Mesothelial cell of epicardium (in vitro differentiated cells): ENCODE measurements at regions not wholly inside any gene's neighbourhood (a gene's known extent, or its start where the extent isn't known, plus 50 kb on each side); places are given as distances from the start of the nearest gene placed in this dataset.
"Not testable (repeated sequence)": the region's sequence is repeated elsewhere in the genome, so short reads cannot be mapped to it uniquely, and the experiment has no call there.

Experiments
- DNase-seq, 2 experiments: peaks; one replicate each; pipeline ENCODE4 v3.0.0; 2021; ENCODE audit warnings: low spot score in 2 of 2; ENCODE audit not compliant: unreplicated experiment in 2 of 2
- H3K27ac Mint-ChIP-seq: 2 replicates; pipeline ENCODE4 v1.8.0; 2021; ENCODE audit warnings: mixed read lengths
- H3K27me3 Mint-ChIP-seq: 2 replicates; pipeline ENCODE4 v1.8.0; 2021; ENCODE audit warnings: low read depth, mixed read lengths
- H3K36me3 Mint-ChIP-seq: 2 replicates; pipeline ENCODE4 v1.8.0; 2021; ENCODE audit warnings: mixed read lengths
- H3K4me1 Mint-ChIP-seq: 2 replicates; pipeline ENCODE4 v1.8.0; 2021; ENCODE audit warnings: mixed read lengths
- H3K4me3 Mint-ChIP-seq: 2 replicates; pipeline ENCODE4 v1.8.0; 2021; ENCODE audit warnings: mild to moderate bottlenecking, moderate library complexity, mixed read lengths
- H3K9me3 Mint-ChIP-seq: 2 replicates; pipeline ENCODE4 v1.8.0; 2021; ENCODE audit warnings: mixed read lengths
- TF ChIP-seq, protein P1 (sequence below): fragments of 200-600 bp; sonication (generic); IDR thresholded peaks from one replicate; pipeline ENCODE4 v1.5.0; 2021; ENCODE audit warnings: antibody characterized with exemption; ENCODE audit not compliant: unreplicated experiment

DNA sequence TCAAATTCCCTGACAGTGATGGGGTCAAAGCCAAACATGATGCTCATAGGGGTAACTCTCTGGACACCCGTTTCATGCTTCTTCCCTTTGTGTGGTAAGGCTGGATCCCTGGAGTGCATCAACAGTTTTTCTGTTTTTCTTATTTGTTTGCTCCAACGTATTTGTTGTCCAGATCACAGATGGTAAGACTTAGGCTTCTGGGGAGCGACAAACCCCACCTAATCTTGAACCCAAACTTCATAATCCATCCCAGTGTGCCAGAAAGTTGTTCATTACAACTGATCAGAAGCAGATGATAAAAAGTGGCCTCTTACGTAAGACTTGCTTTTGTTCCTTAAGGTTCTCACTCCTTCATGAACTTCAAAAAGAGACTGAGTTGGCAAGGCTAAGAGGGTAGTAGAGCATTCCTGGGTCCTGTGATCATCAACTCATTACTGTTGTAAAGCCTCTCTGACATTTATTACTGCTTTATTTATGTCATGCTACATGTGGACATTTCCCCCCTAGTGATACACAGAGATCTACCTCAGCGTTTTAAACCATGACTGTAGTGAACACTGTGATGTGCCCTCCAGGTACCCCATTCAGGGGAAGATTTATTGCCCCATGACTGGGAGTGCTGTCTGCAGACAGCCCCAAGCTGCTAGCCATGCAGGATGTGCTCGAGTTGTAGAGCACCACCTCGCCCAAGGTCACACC lies 125.6 kb downstream of the CCDC71L start:
- Mint-ChIP-seq H3K36me3 (no peaks in the 10 kb centered on the region), H3K4me3 (no peak overlapping the region), H3K27ac (no peak overlapping the region), H3K27me3 (no peaks in the 10 kb centered on the region), H3K4me1 (no peaks in the 10 kb centered on the region), H3K9me3 (peaks cover 8% of the 10 kb centered on the region)
- TF ChIP-seq, protein P1, sequence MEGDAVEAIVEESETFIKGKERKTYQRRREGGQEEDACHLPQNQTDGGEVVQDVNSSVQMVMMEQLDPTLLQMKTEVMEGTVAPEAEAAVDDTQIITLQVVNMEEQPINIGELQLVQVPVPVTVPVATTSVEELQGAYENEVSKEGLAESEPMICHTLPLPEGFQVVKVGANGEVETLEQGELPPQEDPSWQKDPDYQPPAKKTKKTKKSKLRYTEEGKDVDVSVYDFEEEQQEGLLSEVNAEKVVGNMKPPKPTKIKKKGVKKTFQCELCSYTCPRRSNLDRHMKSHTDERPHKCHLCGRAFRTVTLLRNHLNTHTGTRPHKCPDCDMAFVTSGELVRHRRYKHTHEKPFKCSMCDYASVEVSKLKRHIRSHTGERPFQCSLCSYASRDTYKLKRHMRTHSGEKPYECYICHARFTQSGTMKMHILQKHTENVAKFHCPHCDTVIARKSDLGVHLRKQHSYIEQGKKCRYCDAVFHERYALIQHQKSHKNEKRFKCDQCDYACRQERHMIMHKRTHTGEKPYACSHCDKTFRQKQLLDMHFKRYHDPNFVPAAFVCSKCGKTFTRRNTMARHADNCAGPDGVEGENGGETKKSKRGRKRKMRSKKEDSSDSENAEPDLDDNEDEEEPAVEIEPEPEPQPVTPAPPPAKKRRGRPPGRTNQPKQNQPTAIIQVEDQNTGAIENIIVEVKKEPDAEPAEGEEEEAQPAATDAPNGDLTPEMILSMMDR, result no peak
- no peak for DNase-seq

- H3K4me1 Mint-ChIP-seq, result no peaks in the 10 kb centered on the region
- no peaks in the 10 kb centered on the region for H3K27me3 Mint-ChIP-seq
- DNase-seq, result no peak
- no peaks in the 10 kb centered on the region for H3K36me3 Mint-ChIP-seq
- no peak overlapping the region for H3K27ac Mint-ChIP-seq
- TF ChIP-seq, protein P1, result no peak
- H3K4me3 Mint-ChIP-seq, result no peak overlapping the region
- peaks cover 8% of the 10 kb centered on the region for H3K9me3 Mint-ChIP-seq
These were observed 126.6 kb downstream of the CCDC71L start for GRCh38 chr7:106534271-106534846.

DNA sequence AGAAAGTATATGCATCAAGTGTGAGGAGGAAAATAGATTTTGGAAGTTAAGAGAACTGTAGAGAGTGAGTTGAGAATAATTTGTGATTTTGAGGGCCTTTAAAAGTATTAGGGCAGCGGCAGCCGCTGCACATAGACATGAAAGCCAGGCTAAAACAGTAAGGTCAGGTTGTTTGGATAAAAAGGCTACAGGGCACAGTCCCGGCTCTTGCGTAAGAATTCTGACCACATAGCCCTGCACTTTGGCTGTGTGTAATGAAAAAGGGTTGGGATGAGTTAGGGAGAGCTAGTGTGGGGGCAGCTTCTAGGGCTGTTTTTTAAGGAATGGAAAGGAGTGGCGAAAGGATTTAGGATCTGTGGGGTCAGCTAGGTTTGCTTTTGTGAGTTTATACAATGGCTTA lies 130.8 kb downstream of the CCDC71L start:
- H3K27me3 Mint-ChIP-seq, H3K27ac Mint-ChIP-seq, H3K4me1 Mint-ChIP-seq, H3K4me3 Mint-ChIP-seq, H3K9me3 Mint-ChIP-seq, DNase-seq, H3K36me3 Mint-ChIP-seq: not testable (repeated sequence)

- not testable (repeated sequence) for H3K4me3 Mint-ChIP-seq, H3K27ac Mint-ChIP-seq, H3K27me3 Mint-ChIP-seq, DNase-seq, H3K9me3 Mint-ChIP-seq, H3K36me3 Mint-ChIP-seq, H3K4me1 Mint-ChIP-seq
These were observed 134.3 kb downstream of the CCDC71L start for GRCh38 chr7:106526617-106527016.

GRCh38 chr7:106524690-106525059 lies 136.3 kb downstream of the CCDC71L start:
- no peak overlapping the region for H3K4me3 Mint-ChIP-seq
- no peaks in the 10 kb centered on the region for H3K9me3 Mint-ChIP-seq
- H3K27ac Mint-ChIP-seq, result no peak overlapping the region
- no peaks in the 10 kb centered on the region for H3K36me3 Mint-ChIP-seq
- DNase-seq, result no peak
- peaks cover 1% of the 10 kb centered on the region for H3K27me3 Mint-ChIP-seq
- no peaks in the 10 kb centered on the region for H3K4me1 Mint-ChIP-seq
- TF ChIP-seq, protein P1, result no peak

- peaks cover 12% of the 10 kb centered on the region for H3K27me3 Mint-ChIP-seq
- TF ChIP-seq, protein P1, result no peak
- no peaks in the 10 kb centered on the region for H3K9me3 Mint-ChIP-seq
- no peaks in the 10 kb centered on the region for H3K36me3 Mint-ChIP-seq
- H3K27ac Mint-ChIP-seq, result no peak overlapping the region
- no peak for DNase-seq
- no peaks in the 10 kb centered on the region for H3K4me1 Mint-ChIP-seq
- no peak overlapping the region for H3K4me3 Mint-ChIP-seq
These were observed 137.5 kb downstream of the CCDC71L start for GRCh38 chr7:106523482-106523881.
